Loucy (cell line): ENCODE measurements at regions not wholly inside any gene's neighbourhood (a gene's known extent, or its start where the extent isn't known, plus 50 kb on each side); places are given as distances from the start of the nearest gene placed in this dataset.

ENCODE experiments used
- H2AFZ ChIP-seq: fragments of 200-600 bp; sonication (generic); 2 replicates; pipeline ENCODE4 v1.6.0; 2016; ENCODE audit warnings: antibody characterized with exemption, mild to moderate bottlenecking, low read length, moderate library complexity
- H3F3A ChIP-seq: fragments of 200-600 bp; 2 replicates; pipeline ENCODE4 v1.6.0; 2016; ENCODE audit warnings: antibody characterized with exemption, low read depth, mild to moderate bottlenecking
- H3K27me3 ChIP-seq: fragments of 200-600 bp; sonication (generic); 2 replicates; pipeline ENCODE4 v1.6.1; 2014; ENCODE audit warnings: low read length, mild to moderate bottlenecking; ENCODE audit not compliant: insufficient read depth, poor library complexity, severe bottlenecking
- H3K36me3 ChIP-seq: fragments of 200-600 bp; sonication (generic); 2 replicates; pipeline ENCODE4 v1.6.1; 2016; ENCODE audit warnings: low read length; ENCODE audit not compliant: insufficient read depth
- H3K4me1 ChIP-seq: fragments of 200-600 bp; sonication (generic); 2 replicates; pipeline ENCODE4 v1.5.1; 2014; ENCODE audit warnings: low read length, mild to moderate bottlenecking; ENCODE audit not compliant: insufficient read depth, poor library complexity, severe bottlenecking
- H3K4me2 ChIP-seq: fragments of 200-600 bp; sonication (generic); 2 replicates; pipeline ENCODE4 v1.6.0; 2014; ENCODE audit warnings: antibody characterized with exemption, low read length, low read depth, mild to moderate bottlenecking; ENCODE audit not compliant: poor library complexity, severe bottlenecking
- H3K4me3 ChIP-seq: fragments of 200-600 bp; sonication (generic); 2 replicates; pipeline ENCODE4 v1.5.1; 2014; ENCODE audit warnings: low read length, mild to moderate bottlenecking, mixed read lengths; ENCODE audit not compliant: poor library complexity, severe bottlenecking
- H3K79me2 ChIP-seq: fragments of 200-600 bp; sonication (generic); 2 replicates; pipeline ENCODE4 v1.6.1; 2014; ENCODE audit warnings: low read length; ENCODE audit not compliant: insufficient read depth
- H3K9ac ChIP-seq: fragments of 200-600 bp; sonication (generic); 2 replicates; pipeline ENCODE4 v1.6.0; 2014; ENCODE audit warnings: mild to moderate bottlenecking, low read depth, low read length, moderate library complexity; ENCODE audit not compliant: poor library complexity, severe bottlenecking
- H3K9me2 ChIP-seq: fragments of 200-600 bp; sonication (generic); replicated peaks from 2 replicates; pipeline ENCODE4 v1.6.1; 2016; ENCODE audit warnings: low read depth, low read length, mixed read lengths
- H3K9me3 ChIP-seq: fragments of 200-600 bp; sonication (generic); 2 replicates; pipeline ENCODE4 v1.6.1; 2014; ENCODE audit warnings: mild to moderate bottlenecking, antibody characterized with exemption, low read length, low read depth; ENCODE audit not compliant: insufficient read depth
- H4K20me1 ChIP-seq: fragments of 200-600 bp; sonication (generic); 2 replicates; pipeline ENCODE4 v1.6.0; 2014; ENCODE audit warnings: antibody characterized with exemption, low read length, mild to moderate bottlenecking; ENCODE audit not compliant: insufficient read depth, poor library complexity, severe bottlenecking
- CTCF ChIP-seq: fragments of 200-600 bp; sonication (generic); conservative IDR thresholded peaks from 2 replicates; pipeline ENCODE4 v1.5.1; 2014; ENCODE audit warnings: mild to moderate bottlenecking, antibody characterized with exemption, low read length
- EZH2phosphoT487 ChIP-seq: fragments of 200-600 bp; IDR thresholded peaks from 2 replicates; pipeline ENCODE4 v1.6.1; 2018; ENCODE audit warnings: antibody characterized with exemption, mild to moderate bottlenecking, moderate library complexity, borderline replicate concordance

DNA sequence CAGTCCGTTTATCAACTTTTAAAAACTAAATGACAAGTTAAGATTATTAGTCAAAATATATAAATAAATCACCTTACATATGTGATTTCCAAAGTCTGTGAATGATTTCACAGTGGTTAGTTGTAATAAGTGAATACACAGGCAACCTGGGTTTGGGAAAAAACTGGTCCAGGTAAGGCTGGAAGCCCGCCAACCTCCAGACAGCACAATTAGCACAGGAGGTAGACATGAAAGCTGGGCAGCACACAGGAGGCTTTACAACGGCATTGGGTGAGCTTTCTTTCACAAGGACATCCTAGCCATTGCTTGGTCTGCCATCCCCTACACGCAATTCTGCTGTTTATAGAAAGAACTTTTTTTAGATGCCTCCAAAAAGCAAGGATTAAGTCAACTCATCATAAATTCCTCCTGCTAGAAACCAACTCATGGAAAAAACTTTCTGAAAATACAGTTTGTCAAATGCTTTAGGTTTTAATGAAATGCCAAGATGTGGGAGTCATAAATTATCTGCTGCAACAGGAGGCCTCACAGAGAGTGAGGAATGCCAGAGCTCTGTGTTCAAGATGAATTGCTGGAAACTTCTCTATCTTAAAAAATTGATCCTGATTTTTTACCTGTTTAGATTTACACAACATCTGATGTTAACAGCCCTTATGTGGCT lies 346.8 kb upstream of the NFE2L3 start:
- no peaks in the 10 kb centered on the region for H3K79me2 ChIP-seq
- no peaks in the 10 kb centered on the region for H3K9me3 ChIP-seq
- H3K27me3 ChIP-seq = no peaks in the 10 kb centered on the region
- H3K9ac ChIP-seq = no peak overlapping the region
- H3F3A ChIP-seq = no peaks in the 10 kb centered on the region
- H3K4me3 ChIP-seq = no peak overlapping the region
- no peaks in the 10 kb centered on the region for H3K9me2 ChIP-seq
- no peaks in the 10 kb centered on the region for H3K36me3 ChIP-seq
- H4K20me1 ChIP-seq = no peaks in the 10 kb centered on the region
- TF ChIP-seq CTCF = no peak
- TF ChIP-seq EZH2phosphoT487 = no peak
- H3K4me2 ChIP-seq = no peak overlapping the region
- H2AFZ ChIP-seq = no peak overlapping the region
- H3K4me1 ChIP-seq = no peaks in the 10 kb centered on the region

DNA sequence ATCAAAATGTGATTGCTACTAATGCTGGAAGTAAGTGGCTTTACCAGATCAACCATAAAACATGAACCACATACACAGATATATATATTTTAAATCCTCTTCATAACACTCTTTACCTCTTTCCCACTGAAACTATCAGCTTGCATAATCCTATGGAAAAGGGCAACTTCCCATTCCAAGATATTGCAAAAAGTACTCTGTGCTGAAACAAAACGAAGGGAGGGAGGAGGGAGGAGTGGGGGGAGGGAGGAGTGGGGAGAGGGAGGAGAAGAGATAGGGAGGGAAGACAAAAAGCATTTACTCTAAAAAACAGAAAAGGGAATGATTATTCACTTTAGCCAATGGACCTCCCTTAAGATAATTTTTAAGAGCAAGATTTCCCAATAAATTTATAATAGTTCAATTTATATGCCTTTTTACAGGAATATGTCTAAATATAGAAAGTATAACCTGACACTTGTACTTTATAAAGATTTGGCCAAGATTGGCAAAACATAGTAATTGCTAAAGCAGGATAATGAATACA lies 344.8 kb upstream of the NFE2L3 start:
- Histone ChIP-seq H2AFZ (no peak overlapping the region), H3K9me2 (no peaks in the 10 kb centered on the region), H3K4me3 (no peak overlapping the region), H3K9ac (no peak overlapping the region), H3K9me3 (no peaks in the 10 kb centered on the region), H3K79me2 (no peaks in the 10 kb centered on the region), H3F3A (no peaks in the 10 kb centered on the region), H3K27me3 (no peaks in the 10 kb centered on the region), H3K4me2 (no peak overlapping the region), H4K20me1 (no peaks in the 10 kb centered on the region), H3K36me3 (no peaks in the 10 kb centered on the region), H3K4me1 (no peaks in the 10 kb centered on the region)
- TF ChIP-seq EZH2phosphoT487 (no peak), CTCF (no peak)

GRCh38 chr7:25809441-25809840 lies 342.6 kb upstream of the NFE2L3 start:
- Histone ChIP-seq H3K4me1 (no peaks in the 10 kb centered on the region), H3K36me3 (no peaks in the 10 kb centered on the region), H2AFZ (no peak overlapping the region), H3F3A (no peaks in the 10 kb centered on the region), H3K9me3 (no peaks in the 10 kb centered on the region), H3K4me3 (no peak overlapping the region), H3K9me2 (no peaks in the 10 kb centered on the region), H3K9ac (no peak overlapping the region), H3K27me3 (no peaks in the 10 kb centered on the region), H4K20me1 (no peaks in the 10 kb centered on the region), H3K4me2 (no peak overlapping the region), H3K79me2 (no peaks in the 10 kb centered on the region)
- TF ChIP-seq CTCF (no peak), EZH2phosphoT487 (no peak)
